Stimulated activated CD8-positive, alpha-beta memory T cell treated with anti-CD3 and anti-CD28 coated beads, Interleukin-4, amount 100 ng/mL, for 4 hours (primary cell): ENCODE measurements at regions not wholly inside any gene's neighbourhood (a gene's known extent, or its start where the extent isn't known, plus 50 kb on each side); places are given as distances from the start of the nearest gene placed in this dataset.

Source experiments
- DNase-seq, 2 donors: peaks; one replicate each; pipeline ENCODE4 v3.0.0-alpha.2; 2020; ENCODE audit warnings: low read depth in 2 of 2, low spot score in 1 of 2

DNA sequence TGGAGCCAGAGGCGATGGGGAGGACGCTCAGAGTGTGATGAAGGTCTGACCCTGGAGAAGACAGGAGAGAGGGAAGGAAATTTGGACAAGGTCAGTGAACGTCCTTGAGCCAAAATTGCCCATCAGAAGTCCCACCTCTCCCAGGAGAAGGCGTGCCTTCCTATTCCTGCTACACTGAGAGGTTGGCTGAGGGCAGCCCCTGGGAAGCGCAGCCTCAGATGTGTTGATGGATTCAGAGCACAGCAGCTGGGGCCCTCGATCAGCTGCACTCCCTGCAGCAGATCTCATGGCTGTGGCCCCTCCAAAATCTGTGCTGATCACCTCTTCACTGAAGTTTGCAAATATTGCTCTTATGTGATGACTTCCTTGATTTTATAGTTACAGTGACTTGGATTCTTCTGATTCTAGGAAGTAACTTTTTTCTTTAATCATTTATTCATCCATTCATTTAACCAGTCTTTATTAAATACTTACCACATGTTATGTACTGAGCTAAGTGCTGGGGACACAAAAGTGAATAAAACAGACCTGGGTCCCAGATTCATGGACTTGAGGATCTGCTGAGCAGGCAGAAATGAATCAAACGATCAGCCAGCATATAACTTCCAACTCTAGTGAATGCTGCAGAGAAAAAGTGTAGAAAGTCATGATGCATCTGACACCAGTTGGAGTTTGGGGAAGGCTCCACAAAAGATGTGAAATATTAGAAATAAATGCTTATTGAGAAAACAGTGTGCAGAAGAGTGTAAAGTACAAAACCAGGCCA lies 69.6 kb upstream of the ARMC2 start:
- no peak for DNase-seq

DNA sequence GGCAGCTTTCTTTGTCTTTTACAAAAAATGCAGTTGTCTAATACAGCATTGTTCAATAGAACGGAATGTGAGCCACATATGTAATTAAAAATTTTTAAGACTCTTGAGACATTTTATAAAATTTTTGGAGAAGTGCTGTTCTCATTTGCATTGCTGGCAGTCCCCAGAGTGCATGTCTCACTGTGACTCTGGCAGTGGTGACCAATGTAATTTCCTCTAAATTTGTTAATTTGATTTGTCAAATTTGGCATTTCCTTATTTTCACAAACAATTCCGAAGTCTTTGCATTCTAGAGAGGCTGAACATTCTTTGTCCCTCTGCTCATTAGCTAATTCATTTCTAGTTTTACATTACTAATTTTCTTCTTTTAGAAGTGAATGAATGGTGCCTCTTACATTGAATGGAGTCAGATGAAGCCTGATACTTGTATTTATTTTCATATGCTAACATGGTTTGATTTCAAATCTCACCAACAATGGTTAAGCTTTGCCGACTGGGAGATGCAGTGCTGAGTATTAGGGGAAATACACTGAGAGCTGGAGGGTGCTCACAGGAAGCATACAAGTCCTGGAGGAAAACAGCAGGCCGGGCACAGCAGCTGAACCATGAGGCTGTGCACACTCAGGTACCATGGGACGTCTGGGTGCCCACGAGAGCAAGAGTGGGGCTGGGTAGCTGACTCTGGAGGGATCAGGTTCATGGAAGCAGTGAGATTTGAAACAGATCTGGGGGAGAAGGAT lies 68.5 kb upstream of the ARMC2 start:
- DNase-seq: no peak

- DNase-seq: no peak
Observed at GRCh38 chr6:108780784-108781183, 67.4 kb upstream of the ARMC2 start.

DNA sequence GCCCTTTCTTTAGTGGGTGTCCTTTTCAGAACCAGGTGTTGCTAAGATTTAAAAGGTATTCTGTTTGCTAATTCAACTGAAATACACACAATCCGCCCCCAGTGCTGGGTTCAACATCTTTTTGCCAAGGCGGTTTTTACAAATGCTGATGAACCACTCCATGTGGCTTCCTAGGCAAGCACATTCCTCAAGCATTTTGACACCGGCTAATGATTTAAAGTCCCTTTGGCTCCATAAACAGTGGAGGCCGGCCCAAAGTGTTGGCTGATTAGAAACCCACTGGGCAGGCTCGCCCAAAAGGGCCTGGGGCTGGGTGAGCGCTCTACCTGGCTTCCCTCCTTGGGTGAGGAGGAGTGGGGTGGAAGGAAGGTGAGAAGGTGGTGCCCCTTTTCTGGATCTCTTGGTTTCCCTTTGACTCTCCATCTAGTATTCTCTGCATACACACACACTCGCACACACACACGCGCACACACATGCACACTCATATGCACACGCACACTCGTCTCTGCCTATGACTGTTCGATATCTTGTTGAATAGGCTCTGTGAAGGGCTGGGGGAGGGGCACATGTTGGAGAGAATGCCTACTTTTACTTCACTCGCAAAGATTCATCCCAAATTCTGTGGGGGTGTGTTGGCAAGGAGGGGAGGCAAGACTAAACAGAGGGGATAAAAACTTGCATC lies 66.7 kb upstream of the ARMC2 start:
- no peak for DNase-seq

GRCh38 chr6:108782179-108783041 lies 65.8 kb upstream of the ARMC2 start:
- DNase-seq: peak; percentile 49 to 54

- no peak for DNase-seq
Observed at GRCh38 chr6:108785653-108786052, 62.6 kb upstream of the ARMC2 start.

- no peak for DNase-seq
Observed at GRCh38 chr6:108788416-108788815, 59.8 kb upstream of the ARMC2 start.

DNA sequence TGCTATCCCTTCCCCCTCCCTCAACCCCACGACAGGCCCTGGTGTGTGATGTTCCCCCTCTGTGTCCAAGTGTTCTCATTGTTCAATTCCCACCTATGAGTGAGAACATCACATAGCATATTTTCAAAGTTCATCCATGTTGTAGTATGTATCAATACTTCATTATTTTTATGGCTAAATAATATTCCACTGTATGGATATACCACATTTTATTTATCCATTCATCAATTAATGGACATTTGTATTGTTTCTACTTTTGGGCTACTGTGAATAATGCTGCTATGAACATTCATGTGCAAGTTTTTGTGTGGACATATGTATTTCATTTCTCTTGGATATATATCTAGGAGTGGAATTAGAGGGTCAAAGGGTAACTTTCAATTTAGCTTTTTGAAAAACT lies 58.7 kb upstream of the ARMC2 start:
- DNase-seq: no peak

- no peak for DNase-seq
Observed at GRCh38 chr6:108791700-108792099, 56.5 kb upstream of the ARMC2 start.

- DNase-seq: no peak
Observed at GRCh38 chr6:108793516-108794251, 54.5 kb upstream of the ARMC2 start.

GRCh38 chr6:108795122-108795521 lies 53.1 kb upstream of the ARMC2 start:
- DNase-seq: no peak

DNA sequence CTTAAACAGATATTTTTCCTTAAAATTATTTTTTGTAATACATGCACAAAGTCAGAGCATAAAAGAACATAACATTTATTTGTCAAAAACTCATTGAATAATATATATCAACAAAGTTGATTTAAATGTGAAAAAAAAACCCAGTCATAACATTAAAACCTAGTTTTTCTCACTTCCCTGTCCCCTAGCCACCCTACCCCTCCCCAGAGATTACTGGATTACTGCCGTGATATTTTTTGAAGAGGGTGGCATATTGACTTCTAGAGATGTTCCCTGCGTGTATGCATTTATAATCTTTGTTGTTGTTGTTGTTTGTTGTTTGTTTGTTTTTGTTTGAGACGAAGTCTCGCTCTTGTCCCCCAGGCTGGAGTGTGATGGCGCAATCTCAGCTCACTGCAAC lies 52.4 kb upstream of the ARMC2 start:
- no peak for DNase-seq

- DNase-seq: no peak
Observed at GRCh38 chr6:108796875-108797274, 51.3 kb upstream of the ARMC2 start.

DNA sequence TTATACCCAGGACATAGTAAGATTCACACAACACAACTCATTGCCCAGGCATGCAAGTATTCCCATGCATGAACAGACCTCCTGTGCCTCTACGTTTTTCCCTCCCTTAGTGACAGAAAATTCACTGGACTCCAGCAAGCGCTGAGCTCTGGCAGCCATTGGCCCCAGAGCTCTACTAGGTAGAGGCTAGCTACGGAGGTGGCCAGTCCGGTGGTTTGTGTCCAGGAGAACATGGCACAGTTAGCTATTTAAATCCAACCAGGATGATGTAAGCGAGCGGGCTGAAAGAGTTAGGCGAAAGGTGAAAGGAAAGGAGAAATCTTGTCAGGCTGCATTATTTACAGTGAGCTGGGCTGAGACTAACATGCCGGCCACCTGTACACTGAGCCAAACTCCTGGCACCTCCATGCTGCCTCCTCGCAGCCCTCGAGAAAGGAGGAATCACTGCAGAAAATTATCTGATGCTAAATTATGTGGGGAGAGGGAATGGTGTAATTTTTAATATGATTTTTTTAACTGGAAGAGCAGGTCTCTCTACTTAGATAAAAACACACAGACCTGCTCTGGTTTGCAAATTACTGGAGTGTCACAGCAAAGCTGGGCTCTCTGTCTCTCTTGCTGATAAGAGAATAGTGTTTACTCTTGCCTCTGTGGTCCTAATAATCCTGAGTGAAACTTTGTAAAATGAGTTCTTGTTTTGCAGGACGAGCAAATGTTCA lies 50.1 kb upstream of the ARMC2 start:
- no peak for DNase-seq
